GM12872 (cell line): ENCODE measurements at regions not wholly inside any gene's neighbourhood (a gene's known extent, or its start where the extent isn't known, plus 50 kb on each side); places are given as distances from the start of the nearest gene placed in this dataset.

ENCODE experiments used
- CTCF ChIP-seq: IDR thresholded peaks from 3 replicates; pipeline ENCODE4 v1.5.1; 2011; ENCODE audit warnings: low read depth, mild to moderate bottlenecking, low read length, moderate library complexity; ENCODE audit not compliant: insufficient read depth

- TF ChIP-seq CTCF: no peak
Measured at GRCh38 chr1:218755128-218755527, 410.0 kb downstream of the TGFB2 start.

GRCh38 chr1:218759795-218760194, 413.9 kb upstream of the LYPLAL1 start:
- TF ChIP-seq CTCF: no peak

GRCh38 chr1:218760601-218761570, 412.8 kb upstream of the LYPLAL1 start:
- no peak for TF ChIP-seq CTCF

- TF ChIP-seq CTCF: no peak
Measured at GRCh38 chr1:218763538-218763937, 410.1 kb upstream of the LYPLAL1 start.

GRCh38 chr1:218765753-218766152, 407.9 kb upstream of the LYPLAL1 start:
- TF ChIP-seq CTCF: no peak

- no peak for TF ChIP-seq CTCF
Measured at GRCh38 chr1:218771931-218772330, 401.7 kb upstream of the LYPLAL1 start.

- no peak for TF ChIP-seq CTCF
Measured at GRCh38 chr1:218772575-218772974, 401.1 kb upstream of the LYPLAL1 start.
